ENCODE measurements at regions not wholly inside any gene's neighbourhood (a gene's known extent, or its start where the extent isn't known, plus 50 kb on each side); places are given as distances from the start of the nearest gene placed in this dataset.
A peak's percentile ranks its signal among the peaks of the same experiment; 100 is the strongest.
"Not testable (repeated sequence)": the region's sequence is repeated elsewhere in the genome, so short reads cannot be mapped to it uniquely, and the experiment has no call there.

DNA sequence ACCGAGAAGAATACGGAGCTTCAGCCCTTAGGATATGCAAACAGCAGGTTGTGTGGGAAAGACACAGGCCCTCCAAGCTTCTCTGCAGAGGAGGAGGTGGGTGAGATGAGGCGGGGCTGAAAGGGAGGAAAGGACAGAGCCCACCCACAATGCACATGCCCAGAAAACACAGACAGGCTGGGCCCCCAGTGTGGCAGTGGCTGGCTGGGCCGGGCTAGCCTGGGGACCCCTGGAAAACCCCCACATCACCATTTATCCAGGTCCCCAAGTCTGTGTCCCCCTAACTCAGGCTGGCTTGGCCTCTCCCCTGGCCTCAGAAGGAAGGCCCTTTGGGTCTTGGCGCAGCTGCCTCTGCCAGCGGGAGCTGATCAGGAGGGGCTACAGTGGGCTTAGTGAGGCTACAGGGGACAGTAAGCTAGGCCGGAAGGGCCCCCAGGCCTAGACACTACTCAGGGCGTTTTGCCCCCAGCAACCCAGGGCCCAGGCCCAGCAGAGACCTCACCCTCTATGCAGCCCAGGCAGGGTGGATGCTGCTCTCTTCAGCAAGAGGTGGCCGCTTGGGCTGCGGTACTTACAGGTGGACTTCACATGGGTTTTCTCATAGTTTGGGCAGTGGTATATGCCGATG, 119.5 kb downstream of the TUBA3C start:
- no peak for DNase-seq (ENCODE audit: low spot score)

DNA sequence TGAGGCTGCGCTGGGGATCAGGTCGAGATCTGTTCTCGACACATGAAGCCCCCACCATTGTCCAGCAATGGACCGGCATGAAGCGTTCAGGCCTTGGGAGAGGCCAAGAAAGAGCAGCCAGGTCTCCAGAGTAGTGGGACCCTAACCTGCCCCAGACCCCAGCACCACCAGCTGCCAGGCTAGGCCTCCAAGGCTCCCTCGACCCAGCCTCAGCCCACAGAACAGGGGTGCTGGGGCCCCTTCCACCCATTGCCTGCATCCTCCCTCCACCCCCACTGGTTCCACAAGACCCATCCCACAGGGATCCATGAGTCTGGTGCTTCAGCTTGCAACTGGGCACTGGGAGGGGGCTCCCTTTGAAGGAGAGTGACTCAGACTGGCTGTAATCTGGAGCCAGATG, 120.3 kb downstream of the TUBA3C start:
- DNase-seq (ENCODE audit: low spot score): no peak

DNA sequence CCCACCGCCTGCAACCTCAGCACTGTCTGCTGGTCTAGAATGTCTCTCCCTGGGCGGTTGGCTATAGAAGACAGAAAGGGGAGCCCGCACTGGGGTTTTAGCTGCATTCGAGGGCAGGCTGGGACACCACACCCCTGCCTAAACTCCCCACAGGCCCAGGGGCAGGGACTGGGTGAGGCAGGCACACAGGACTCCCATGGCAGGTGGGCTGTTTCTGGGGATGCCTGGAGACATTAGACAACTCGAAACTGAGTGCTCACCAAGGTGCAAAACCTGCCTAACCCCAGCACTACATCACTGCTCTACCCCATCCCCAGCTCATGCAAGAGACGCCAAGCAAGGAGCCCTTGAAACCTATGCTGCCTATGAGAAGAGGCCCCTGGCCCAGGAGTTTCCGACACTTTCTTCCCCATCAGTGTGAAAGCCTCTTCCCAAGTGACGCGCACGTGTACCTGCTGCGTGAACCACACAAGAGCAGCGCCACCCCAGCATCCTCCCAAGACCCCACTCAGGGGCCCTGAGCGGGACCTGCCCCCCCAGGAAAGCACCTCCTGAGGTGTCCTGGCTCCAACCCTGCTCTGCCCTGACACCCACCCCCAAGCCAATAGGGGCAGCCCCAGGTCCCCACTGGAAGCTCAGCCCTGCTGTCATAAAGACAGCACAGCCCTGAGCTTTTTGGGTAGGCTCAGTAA, 121.2 kb downstream of the TUBA3C start:
- no peak for DNase-seq (ENCODE audit: low spot score)

DNA sequence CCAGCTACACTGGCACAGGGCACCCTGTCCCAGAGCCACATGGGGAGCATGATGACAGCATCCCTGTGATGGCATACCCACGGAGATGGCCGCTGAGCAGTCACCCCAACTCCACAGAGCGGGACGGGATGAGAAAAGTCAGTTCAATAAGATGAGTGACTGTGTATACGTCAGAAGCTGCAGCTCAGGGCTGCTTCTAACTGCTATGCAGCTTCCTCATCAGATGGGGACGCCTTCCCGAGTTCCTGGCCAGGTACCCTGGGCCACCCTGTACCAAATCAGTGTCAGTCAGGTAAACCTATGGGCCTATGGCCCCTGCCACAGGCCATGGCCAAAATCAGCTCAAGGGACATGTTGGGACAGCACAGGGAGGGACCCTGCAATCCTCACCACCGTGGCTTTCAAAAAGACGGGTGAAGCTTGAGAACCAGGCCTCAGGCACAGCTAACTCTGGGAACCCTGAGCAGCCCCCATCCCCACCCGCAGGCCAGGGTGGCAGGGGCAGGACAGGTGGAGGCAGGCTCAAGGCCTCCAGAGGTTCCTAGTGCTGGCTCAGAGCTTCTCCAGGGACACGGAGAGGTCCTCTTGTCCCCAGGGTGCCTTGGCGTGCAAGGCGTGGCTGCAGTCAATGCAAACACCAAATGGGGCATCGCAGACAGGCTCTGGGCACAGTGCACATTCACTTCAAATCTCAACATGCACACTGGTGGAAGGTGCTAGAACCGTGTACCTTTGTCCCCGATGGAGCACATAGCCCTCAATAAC, 122.4 kb downstream of the TUBA3C start:
- DNase-seq (ENCODE audit: low spot score): no peak

DNA sequence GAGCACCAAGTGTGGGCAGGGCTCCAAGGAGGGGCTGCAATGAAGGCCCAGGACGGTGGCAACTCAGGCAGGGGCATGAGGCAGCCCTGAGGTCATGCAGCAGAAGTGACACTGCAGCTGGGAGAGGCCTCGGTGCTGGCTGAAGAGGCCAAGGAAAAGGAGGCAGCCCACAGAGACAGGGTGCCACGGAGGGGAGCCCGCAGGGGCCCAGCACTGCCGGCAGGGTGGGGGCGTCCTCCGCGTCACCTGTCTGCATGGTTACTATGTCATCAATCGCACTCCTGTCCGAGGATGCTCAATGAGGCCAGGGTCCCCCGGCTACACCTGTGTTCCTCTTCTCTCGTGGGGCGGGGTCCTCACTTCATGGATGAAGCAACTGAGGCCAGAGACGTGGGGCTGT, 123.1 kb downstream of the TUBA3C start:
- no peak for DNase-seq (ENCODE audit: low spot score)

DNA sequence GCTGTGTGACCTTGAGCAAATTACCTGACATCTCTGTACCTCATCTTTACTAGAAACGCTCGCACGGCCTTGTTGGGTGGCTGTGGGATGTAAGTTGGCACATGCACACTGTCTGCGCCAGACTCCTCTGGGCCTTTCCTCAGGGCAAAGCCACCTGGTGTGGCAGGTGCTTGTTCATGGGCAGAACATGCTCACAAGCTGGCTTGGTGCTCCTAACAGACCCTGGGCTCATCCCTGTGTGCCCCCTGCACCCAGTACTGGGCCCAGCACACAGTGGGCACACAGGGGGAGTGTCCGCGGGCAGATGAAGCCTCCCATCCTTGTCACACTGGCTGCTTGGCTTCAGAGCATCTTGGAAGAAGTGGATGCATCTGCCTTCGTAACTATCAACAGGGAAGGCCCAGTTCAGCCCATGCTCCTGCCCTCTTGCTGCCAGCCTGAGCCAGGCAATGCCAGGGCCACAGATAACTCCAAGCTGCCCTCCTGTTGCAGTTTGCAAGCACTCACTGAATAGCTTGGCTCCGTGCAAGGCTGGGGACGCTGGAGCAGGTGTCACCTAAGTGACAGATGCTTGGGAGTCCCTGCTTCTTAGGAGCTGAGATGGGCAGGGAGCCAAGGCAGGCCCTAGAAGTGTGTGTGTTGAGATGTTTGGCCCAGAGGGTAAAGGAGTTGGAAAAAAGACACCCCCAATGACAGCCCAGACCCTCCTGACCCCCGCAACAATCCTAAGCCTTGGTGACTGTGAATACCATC, 123.9 kb downstream of the TUBA3C start:
- DNase-seq (ENCODE audit: low spot score): no peak

DNA sequence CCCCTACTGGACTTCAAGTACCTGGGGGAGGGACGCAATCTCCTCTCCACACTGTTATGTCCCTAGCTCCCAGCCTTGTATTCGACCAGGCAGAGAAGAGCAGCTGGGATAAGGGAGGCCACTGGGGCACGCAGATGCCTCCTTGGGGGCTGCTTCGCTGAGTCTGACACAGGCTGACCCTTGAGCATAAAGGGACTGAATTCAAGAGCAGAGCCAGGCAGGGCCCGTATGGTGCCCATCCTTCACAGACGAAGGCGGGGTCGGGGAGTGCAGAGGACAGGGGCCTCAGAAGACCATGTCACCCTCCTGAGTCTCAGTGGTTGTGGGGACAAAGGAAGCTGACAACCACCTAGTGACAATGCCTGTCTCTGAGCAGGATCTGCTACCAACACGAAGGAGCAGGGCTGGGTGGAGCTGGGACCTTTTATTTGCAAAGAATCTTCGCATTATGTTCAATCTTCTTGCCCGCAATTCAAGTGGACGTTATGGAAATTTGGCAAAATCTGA, 124.6 kb downstream of the TUBA3C start:
- DNase-seq (ENCODE audit: low spot score): no peak

DNA sequence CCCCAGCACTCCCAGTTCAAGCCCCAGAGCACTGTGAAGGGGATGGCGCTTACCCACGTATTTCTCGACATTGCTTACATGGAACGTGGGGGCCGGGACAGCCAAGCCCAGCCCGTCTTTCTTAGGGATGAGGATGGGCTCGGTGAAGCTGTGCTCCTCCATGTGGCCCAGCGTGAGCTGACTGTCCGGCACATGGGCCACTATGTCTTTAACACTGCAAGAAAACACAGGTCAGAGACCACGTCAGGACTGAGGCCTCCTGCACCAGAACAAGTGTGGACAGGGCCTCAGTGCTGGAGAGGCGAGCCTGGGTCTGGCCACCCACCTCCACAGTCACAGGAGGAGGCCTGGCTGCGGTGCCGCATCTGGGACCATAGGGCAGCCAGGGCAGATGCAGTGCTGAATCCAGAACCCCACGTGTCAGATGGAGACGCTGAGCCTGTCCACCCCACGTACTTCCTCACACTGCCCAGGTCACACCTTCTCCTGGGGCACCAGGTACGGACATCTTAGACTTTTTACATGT, 125.2 kb downstream of the TUBA3C start:
- no peak for DNase-seq (ENCODE audit: low spot score)

DNA sequence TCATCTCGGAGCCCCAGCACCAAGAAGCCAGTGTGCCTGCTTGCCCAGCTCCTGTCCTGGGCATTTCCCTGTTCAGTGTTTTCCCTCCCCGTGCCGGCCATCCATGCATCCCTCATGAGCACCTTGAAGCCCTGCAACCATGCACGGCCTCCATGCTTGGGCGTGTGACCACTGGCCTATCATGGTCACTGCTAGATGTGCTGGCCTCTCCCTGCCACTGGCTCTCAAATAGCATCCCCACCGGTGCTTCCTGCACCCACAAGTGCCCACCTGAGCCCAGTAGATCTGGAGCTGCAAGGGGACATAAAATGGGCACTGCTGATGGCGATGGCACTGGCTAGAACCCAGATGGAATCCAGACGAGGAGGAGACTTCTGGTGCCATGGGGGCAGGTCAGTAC, 126.0 kb downstream of the TUBA3C start:
- no peak for DNase-seq (ENCODE audit: low spot score)

DNA sequence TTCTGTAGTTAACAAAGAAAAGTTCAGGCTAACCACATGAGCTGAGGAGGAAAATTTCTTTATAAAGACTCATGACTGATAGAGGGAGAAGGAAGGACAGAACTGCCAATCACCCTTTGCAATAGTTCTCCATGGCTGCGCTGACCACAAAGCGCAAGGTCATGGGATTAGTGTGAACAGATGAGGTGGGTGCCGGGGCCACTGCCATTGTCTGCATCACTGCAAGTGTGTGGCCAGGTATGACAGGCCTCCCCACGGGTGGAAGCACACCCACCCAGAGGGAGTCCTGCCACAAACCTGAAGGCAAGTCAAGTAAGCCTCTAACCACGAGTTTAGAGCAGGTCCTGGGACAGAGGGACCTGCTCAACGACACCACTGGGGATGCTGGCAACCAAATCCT, 128.1 kb downstream of the TUBA3C start:
- DNase-seq (ENCODE audit: low spot score): no peak

DNA sequence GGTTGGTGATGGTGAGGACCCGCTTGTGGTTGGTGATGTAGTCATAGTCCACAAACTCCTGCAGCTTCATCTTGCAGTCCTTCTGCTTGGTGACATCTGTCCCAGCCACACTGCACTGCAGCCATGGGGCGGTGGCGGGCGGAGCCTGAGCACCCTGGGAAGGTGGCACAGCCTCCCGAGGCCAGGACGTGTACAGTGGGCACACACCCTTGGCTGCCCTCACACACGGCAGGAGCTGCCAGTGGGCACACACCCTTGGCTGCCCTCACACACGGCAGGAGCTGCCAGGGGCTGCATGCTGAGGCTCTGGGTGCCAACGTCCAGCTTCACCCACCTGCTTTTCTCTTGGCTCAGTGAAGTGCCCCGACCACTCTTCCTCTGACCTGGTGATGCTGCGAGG, 128.7 kb downstream of the TUBA3C start:
- DNase-seq (ENCODE audit: low spot score): no peak

DNA sequence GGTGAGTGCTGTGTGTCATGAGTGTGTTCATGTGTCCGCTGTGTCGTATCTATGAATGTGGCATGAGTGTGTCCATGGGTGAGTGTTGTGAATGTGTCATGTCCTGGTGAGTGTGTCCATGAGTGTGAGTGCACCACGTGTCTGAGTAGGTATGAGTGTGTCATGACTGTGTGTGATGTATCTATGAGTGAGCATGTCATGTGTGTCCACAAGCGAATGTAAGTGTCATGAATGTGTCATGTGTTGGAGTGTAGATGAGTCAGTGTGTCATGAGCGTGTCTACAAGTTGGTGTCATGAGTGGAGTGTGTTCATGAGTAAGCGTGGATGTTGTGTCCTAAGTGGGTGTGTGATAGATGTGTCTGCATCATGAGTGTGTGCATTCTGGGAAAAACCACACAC, 129.4 kb downstream of the TUBA3C start:
- DNase-seq (ENCODE audit: low spot score): no peak

DNA sequence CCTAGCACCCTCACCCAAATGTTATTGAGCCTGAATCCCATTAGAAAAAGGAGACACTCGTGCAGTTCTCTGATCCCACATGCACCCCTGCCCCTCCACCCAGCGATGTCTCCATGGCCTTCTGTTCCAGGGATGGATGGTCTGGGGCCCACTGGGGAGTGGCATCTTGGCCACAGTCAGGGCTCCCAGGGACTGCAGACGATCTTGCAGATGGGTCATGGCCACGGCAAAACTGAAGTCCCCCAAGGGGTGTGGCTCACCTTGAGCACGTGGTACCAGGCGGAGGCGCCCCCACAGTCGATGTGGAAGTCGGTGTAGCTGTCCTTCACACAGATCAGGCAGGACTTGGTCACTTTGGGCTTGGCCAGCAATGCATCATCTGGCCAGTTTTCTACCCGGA, 130.7 kb downstream of the TUBA3C start:
- no peak for DNase-seq (ENCODE audit: low spot score)

DNA sequence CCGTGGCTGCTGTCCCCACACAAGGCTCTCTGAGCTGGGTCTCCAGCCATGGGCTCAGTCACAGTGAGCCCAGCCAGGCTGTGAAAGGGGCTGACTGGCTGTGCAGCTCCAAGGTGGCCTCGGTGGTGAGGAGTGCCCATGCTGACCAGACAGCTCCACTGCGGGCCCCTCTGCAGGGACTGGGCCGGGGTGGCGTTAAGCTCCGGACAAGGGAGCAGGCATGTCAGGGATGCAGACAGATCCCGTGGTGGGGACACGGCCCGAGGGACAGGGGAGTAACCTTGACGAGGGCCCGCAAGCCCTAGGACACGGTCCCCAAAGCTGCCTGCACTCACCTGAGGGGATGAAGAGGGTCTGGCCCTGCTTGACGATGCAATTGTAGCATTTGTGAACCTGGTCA, 132.0 kb downstream of the TUBA3C start:
- DNase-seq (ENCODE audit: low spot score): not testable (repeated sequence)

DNA sequence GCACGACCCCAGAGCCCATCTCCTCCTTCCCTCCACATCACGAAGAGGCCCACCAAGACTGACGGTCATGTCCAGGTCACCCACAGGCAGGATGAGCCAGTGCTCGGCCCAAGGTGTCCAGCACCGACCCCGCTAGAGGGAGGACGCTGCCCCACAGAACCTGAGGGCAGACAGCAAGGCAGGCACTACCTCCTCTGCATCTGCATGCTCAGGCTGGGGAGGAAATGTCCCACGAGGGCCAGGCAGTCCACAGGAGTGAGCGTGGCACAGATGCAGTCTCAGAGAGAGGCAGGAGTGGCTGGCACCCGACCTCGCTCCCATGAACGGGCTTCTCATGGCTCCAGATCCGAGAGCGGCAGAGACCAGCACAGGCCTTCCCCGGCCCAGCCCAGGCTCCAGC, 133.2 kb downstream of the TUBA3C start:
- no peak for DNase-seq (ENCODE audit: low spot score)

DNA sequence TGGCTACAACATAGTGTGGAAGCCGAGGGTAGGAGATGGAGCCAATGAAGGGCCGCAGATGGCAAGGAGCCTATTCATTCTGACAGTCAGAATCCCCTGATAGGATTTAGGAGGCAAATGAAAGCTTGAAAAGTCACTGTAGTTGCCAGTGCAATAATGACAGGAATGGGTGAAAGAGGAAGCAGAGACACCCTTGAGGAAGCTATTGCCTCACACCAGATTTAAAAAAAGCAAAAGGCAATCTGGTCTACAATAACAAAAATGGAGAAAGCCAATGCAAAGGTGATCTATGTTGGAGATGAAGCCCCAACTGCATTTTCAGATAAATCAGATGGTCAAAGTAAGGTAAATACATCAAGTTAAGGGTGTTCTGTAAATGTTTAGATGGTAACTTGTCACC, 158.5 kb downstream of the TUBA3C start:
- DNase-seq (ENCODE audit: low spot score): no peak

DNA sequence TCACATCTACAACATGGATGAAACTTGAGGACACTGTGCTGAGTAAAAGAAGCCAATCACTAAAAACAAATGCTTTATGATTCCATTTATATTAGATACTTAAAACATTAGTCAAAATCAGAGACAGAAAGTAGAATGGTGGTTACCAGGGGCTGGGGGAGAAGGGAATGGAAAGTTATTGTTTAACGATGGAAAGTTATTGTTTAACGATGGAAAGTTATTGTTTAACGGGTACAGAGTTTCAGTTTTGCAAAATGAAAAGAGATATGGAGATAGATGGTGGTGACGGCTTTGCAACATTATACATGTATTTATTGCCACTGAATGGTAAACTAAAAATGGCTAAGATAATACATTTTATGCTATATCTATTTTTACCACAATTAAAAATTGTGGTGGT, 160.6 kb downstream of the TUBA3C start:
- DNase-seq (ENCODE audit: low spot score): no peak

DNA sequence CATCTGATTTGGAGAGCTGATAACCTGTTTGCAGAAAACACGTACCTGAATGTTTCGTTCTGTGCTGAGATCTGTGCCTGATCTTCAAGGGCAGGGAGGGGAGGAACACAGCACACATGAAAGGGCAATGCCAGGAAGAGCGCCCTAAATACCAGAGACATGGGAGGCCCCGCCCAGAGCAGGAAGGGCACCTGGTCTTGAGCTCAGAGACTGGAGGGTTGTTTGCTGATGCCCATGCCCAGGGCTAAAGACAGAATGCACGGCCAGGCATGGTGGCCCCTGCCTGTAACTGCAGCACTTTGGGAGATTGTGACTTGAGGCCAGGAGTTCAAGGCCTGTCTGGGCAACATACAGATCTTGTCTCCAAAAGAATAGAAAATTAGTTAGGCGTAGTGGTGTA, 183.2 kb downstream of the TUBA3C start:
- no peak for DNase-seq (ENCODE audit: low spot score)

DNA sequence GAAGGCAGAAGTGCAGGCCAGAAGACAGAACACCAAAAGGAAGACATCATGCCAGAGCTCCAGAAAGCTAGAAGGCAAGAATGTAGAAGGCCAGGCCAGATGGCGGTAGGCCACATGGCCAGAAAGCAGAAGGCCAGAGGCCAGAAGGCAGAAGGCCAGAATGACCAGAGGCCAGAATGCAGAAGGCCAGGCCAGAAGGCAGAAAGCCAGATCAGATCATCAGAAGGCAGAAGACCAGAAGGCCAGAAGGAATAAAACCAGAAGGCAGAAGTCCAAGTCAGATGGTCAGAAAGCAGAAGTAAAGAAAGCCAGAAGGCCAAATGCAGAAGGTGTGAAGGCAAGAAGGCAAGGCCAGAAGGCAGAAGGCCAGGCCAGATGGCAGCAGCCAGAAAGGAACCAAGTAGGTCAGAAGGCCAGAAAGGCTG, 185.0 kb downstream of the TUBA3C start:
- DNase-seq (ENCODE audit: low spot score): peak; percentile 1

DNA sequence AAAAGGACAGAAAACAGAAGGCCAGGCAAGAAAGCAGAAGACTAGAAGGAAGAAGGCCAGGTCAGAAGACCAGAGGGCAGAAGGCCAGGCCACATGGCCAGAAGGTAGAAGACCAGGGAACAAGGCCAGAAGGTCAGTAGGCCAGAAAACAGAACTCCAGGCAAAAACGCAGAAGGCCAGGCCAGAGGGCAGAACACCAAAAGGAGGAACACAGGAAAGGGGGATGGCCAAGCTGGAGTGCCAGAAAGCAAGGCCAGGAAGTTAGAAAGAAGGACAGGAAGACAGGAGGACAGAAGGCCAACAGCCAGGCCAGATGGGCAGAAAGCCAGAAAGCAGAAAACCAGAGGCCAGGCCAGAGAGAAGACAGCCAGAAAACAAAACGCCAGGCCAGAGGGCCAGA, 185.4 kb downstream of the TUBA3C start:
- DNase-seq (ENCODE audit: low spot score): no peak

DNA sequence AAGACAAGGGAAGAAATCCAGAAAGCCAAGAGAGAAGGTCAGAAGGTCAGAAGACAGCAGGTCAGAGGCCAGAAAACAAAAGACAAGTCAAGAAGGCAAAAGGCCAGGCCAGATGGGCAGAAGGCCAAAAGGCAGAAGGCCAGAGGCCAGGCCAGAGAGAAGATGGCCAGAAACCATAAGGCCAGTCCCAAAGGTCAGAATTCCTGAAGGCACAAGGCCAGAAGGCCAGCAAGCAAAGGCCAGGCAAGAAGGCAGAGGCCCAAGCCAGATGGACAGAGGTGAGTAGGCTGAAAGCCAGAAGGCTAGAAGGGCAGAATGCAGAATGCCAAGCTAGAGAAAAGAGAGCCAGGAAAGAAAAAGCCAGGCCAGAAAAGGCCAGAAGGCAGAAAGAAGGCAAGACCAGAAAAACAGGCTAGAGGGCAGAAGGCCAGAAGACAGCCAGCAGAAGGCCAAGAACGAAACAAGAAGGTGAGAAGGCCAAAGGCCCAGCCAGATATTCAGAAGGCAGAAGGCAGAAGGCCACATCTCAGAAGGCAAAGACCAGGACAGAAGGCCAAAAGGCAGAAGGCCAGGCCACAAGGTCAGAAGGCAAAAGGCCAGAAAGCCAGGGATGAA, 186.3 kb downstream of the TUBA3C start:
- DNase-seq (ENCODE audit: low spot score): no peak

Data from NAMALWA (cell line).